Activated CD4-positive, alpha-beta memory T cell treated with anti-CD3 and anti-CD28 coated beads, Interleukin-2, amount 10 ng/mL, durations not matched to agents 7 days and 5 days (primary cell): ENCODE measurements at regions not wholly inside any gene's neighbourhood (a gene's known extent, or its start where the extent isn't known, plus 50 kb on each side); places are given as distances from the start of the nearest gene placed in this dataset.
"Not testable (repeated sequence)": the region's sequence is repeated elsewhere in the genome, so short reads cannot be mapped to it uniquely, and the experiment has no call there.

ENCODE experiments used
- CTCF ChIA-PET: fragments of 350-600 bp; sonication (Branson Sonifier 250); formaldehyde crosslinking; loops from one replicate; lab custom pipeline; 2021; ENCODE audit warnings: antibody characterized with exemption, inconsistent platforms; lab: Charles Lee
- POLR2A ChIA-PET: fragments of 350-600 bp; sonication (Branson Sonifier 250); formaldehyde crosslinking; loops from one replicate; lab custom pipeline; 2021; ENCODE audit warnings: antibody characterized with exemption; lab: Charles Lee
- DNase-seq: peaks from one replicate; pipeline ENCODE4 v3.0.0-alpha.2; 2020
- H3K27ac Mint-ChIP-seq: one replicate; pipeline ENCODE4 v1.8.0; 2021; ENCODE audit warnings: mild to moderate bottlenecking, mixed read lengths
- H3K27me3 Mint-ChIP-seq: one replicate; pipeline ENCODE4 v1.8.0; 2021; ENCODE audit warnings: mixed read lengths
- H3K36me3 Mint-ChIP-seq: one replicate; pipeline ENCODE4 v1.8.0; 2021; ENCODE audit warnings: low read depth, mixed read lengths
- H3K4me1 Mint-ChIP-seq: one replicate; pipeline ENCODE4 v1.8.0; 2021; ENCODE audit warnings: mixed read lengths
- H3K4me3 Mint-ChIP-seq: one replicate; pipeline ENCODE4 v1.8.0; 2021; ENCODE audit warnings: mild to moderate bottlenecking, mixed read lengths
- H3K9me3 Mint-ChIP-seq: one replicate; pipeline ENCODE4 v1.8.0; 2021; ENCODE audit warnings: mixed read lengths

DNA sequence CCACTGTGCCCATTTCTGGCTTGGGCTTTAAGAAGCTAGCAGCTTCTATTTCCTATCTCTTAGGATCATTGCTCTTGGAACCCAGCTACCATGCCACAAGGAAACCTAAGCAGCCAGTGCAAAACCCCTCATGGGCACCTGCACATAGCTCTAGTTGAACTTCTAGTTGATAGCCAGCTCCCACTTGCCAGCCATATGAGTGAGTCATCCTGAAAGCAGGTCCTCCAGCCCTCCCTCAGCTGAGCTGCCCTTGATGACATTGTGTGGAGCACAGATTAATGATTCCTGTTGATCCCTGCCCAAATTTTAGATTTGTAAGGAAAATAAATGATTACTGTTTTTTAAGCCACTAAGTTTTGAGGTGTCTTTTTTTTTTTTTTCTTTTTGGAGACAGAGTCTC, 234.2 kb upstream of the FBXO33 start:
- ChIA-PET CTCF (no interaction called here), POLR2A (no interaction called here)
- Mint-ChIP-seq H3K27me3 (no peaks in the 10 kb centered on the region), H3K27ac (no peak overlapping the region), H3K4me3 (no peak overlapping the region), H3K4me1 (no peaks in the 10 kb centered on the region), H3K36me3 (no peaks in the 10 kb centered on the region), H3K9me3 (peaks cover 8% of the 10 kb centered on the region)
- no peak for DNase-seq

DNA sequence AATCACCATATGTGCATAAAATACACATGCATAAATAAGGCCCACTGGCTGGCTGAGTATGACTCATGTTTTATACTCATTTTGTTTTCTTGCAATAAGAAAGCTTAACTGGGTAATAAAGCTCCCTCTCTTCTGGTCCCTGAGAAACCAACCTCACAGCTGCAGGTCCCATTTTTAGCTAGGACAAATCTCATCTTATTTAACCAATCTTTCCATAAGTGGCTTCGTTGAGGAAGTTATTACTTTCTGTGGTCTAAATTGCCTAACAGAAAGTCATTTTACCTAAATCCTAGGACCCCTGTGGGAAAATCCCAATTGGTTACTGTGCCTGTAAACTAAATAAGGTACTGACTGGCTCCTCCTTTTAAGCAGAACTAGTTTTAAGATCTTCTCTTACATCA, 232.8 kb upstream of the FBXO33 start:
- Mint-ChIP-seq H3K9me3 (peaks cover 6% of the 10 kb centered on the region), H3K4me1 (no peaks in the 10 kb centered on the region), H3K36me3 (no peaks in the 10 kb centered on the region), H3K27me3 (no peaks in the 10 kb centered on the region), H3K4me3 (no peak overlapping the region), H3K27ac (no peak overlapping the region)
- DNase-seq = no peak
- ChIA-PET POLR2A (no interaction called here), CTCF (no interaction called here)

DNA sequence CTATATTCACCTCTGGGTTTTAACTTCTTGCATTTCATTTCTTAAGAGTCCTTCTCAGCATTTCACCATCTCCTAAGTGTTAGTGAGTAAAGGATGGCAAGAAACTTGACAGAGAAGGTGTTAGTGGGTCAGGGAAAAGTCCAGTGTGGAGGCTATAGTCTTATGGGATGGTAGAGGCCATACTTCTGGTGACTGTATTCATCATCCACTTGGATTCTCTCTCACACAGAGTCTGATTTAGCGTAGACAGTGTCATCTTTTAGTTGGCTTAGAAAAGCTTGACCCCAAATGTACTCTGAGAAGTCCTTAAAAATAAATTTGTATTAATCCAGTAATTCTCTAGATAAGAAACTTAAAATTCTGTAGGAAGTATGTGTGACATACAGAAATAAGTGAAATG, 232.4 kb upstream of the FBXO33 start:
- Mint-ChIP-seq H3K27me3 (no peaks in the 10 kb centered on the region), H3K4me1 (no peaks in the 10 kb centered on the region), H3K27ac (no peak overlapping the region), H3K9me3 (peaks cover 6% of the 10 kb centered on the region), H3K4me3 (no peak overlapping the region), H3K36me3 (no peaks in the 10 kb centered on the region)
- ChIA-PET POLR2A (no interaction called here), CTCF (no interaction called here)
- no peak for DNase-seq

DNA sequence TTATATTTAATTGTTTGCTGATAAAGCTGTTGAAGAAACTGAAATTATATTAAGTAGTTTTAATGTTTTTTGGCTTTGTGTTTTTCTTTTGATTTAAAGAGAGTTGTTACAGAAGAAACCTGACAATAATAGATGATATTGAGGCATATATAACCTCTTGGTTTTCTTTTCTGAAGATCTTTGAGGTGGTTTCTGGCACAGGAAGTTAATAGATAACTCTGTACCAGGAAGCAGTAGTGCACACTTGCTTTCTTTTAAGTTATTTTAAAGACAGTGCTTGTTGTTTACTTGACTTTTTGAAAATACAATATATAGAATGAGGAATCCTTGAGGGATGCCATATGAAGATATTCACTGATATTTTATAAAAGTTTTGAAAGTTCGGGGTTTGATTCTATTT, 209.0 kb upstream of the FBXO33 start:
- no peak for DNase-seq
- Mint-ChIP-seq H3K27me3 (no peaks in the 10 kb centered on the region), H3K27ac (no peak overlapping the region), H3K36me3 (no peaks in the 10 kb centered on the region), H3K4me3 (no peak overlapping the region), H3K4me1 (no peaks in the 10 kb centered on the region), H3K9me3 (peaks cover 12% of the 10 kb centered on the region)
- ChIA-PET POLR2A (no interaction called here), CTCF (no interaction called here)

DNA sequence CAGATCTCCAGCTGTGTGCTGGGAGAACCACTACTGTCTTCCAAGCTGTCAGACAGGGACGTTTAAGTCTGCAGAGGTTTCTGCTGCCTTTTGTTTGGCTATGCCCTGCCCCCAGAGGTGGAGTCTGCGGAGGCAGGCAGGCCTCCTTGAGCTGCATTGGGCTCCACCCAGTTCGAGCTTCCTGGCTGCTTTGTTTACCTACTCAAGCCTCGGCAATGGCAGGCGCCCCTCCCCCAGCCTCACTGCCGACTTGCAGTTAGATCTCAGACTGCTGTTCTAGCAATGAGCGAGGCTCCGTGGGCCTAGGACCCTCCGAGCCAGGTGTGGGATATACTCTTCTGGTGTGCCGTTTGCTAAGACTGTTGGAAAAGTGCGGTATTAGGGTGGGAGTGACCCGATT, 206.8 kb upstream of the FBXO33 start:
- H3K9me3 Mint-ChIP-seq, H3K36me3 Mint-ChIP-seq, DNase-seq, H3K27me3 Mint-ChIP-seq, H3K4me1 Mint-ChIP-seq, POLR2A ChIA-PET, H3K4me3 Mint-ChIP-seq, CTCF ChIA-PET, H3K27ac Mint-ChIP-seq: not testable (repeated sequence)

DNA sequence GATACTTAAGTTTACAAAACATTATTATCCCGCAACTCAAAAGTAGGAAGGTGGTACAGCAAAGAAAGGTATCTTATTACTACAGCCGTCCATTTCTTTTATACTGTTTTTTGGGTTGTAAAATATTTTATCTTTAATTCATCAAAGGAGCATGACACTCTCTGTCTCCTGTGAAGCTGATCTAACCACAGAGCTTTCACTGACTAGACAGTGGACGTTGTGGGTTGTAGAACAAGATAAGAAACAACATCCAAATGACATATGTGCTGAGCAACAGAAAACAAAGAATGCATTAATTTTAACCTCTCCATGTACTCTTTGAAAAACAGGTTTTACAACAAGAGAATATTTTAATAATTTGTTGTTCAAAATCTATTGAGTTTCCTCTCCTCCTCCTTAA, 195.9 kb upstream of the FBXO33 start:
- Mint-ChIP-seq H3K27me3 (no peaks in the 10 kb centered on the region), H3K9me3 (peaks cover 4% of the 10 kb centered on the region), H3K27ac (no peak overlapping the region), H3K4me1 (no peaks in the 10 kb centered on the region), H3K4me3 (no peak overlapping the region), H3K36me3 (no peaks in the 10 kb centered on the region)
- CTCF ChIA-PET = no interaction called here
- DNase-seq = no peak
- POLR2A ChIA-PET = no interaction called here

DNA sequence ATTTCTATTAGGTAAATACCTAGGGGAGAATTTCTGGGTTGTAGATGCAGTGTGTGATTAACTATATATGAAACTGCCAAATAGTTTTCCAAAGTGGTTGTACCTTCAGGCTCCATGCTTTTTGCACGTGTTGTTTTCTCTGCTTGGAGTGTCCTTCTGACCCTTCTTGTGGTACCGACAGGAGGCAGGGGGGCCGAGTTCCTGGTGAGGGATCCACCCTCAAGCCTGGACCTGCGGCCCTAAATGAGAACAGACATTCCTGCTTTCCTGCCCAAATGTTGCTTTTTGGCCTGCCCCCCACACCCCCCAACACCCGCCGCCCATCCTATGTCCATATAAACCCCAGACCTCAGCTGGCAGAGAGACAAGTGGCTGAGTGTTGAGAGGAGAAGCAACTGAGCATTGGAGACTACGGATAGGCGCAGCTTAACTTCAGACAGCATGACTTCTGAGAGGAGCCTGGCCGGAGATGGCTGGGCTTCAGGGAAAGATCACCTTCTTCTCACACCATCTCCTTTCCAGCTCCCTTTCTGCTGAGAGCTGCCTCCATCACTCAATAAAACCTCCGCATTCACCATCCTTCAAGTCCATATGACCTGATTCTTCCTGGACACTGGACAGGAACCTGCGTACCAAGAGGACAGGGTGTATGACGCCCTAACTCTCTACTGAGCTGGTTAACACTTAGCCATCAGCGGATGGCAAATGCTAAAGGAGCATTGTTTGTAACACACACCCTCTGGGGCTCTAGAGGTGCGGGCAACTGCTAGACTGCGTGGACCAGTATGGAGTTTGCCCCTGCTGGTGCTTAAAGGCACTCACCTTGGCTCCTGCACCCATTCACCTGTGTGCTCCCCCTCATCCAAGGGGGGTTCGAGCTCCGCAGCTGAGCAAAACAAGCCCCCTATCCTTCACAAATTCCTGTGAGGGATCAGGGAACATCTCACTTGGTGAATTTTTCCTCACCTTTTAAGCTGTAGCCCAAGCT, 194.7 kb upstream of the FBXO33 start:
- CTCF ChIA-PET = no interaction called here
- POLR2A ChIA-PET = no interaction called here
- H3K4me3 Mint-ChIP-seq = no peak overlapping the region
- no peak for DNase-seq
- no peak overlapping the region for H3K27ac Mint-ChIP-seq
- H3K27me3 Mint-ChIP-seq = no peaks in the 10 kb centered on the region
- H3K4me1 Mint-ChIP-seq = no peaks in the 10 kb centered on the region
- H3K36me3 Mint-ChIP-seq = no peaks in the 10 kb centered on the region
- H3K9me3 Mint-ChIP-seq = peaks cover 10% of the 10 kb centered on the region

DNA sequence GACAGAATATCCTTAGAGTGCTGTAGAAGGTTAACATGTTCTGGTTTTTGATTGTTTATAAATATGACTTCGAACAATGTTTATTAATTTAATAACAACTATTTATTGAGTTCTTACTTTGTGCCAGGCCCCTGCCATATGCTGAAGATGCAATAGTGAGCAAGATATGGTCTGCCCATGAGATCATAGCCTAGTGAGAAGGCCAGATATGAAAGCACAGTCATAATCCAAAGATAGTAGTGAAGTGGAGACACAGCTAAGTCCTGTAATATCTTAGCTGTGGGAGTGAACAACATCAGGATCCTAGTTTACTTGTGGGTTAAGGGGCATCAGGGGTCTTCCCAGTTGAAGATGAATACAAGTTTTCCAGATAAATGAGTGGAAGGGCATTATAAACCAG, 189.4 kb upstream of the FBXO33 start:
- DNase-seq = no peak
- Mint-ChIP-seq H3K4me1 (no peaks in the 10 kb centered on the region), H3K27me3 (no peaks in the 10 kb centered on the region), H3K27ac (no peak overlapping the region), H3K9me3 (peaks cover 12% of the 10 kb centered on the region), H3K36me3 (no peaks in the 10 kb centered on the region), H3K4me3 (no peak overlapping the region)
- CTCF ChIA-PET = no interaction called here
- POLR2A ChIA-PET = no interaction called here

DNA sequence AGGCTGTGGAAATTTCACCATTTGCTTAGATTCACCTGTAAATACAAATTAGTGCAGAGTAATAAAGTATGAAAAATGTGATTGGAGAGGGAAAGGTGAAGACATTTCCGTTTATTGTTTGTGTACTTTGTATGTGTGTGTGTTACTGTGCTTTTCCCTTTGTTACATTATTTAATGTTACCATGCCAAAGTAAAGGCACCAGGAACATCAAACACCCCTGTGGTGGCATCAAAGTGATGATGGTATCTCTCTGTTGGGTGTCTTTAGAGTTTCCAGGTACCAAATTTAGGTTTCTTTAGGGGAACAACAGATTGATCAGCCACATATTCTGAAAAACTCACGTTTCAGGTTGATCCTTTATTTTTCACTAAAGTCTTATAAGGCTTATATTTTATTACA, 189.0 kb upstream of the FBXO33 start:
- no peaks in the 10 kb centered on the region for H3K27me3 Mint-ChIP-seq
- H3K4me1 Mint-ChIP-seq = no peaks in the 10 kb centered on the region
- ChIA-PET CTCF (no interaction called here), POLR2A (no interaction called here)
- H3K9me3 Mint-ChIP-seq = peaks cover 12% of the 10 kb centered on the region
- DNase-seq = no peak
- H3K4me3 Mint-ChIP-seq = no peak overlapping the region
- H3K27ac Mint-ChIP-seq = no peak overlapping the region
- H3K36me3 Mint-ChIP-seq = no peaks in the 10 kb centered on the region

DNA sequence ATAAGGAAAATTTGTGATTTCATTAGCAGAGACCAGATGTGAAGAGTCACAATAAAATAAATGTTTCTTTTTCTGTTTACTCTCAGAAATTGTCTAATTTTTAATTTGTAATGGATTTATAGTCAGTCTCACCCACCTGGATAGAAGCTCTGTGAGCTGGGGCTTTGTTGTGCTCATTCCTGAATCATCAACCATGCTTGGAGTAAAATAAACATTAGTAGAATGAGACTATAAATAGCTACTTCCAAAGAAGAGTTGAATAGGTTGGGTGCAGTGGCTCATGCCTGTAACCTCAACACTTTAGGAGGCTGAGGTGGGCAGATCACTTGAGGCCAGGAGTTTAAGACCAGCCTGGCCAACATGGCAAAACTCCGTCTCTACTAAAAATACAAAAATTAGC, 185.3 kb upstream of the FBXO33 start:
- Mint-ChIP-seq H3K4me3 (no peak overlapping the region), H3K27me3 (no peaks in the 10 kb centered on the region), H3K36me3 (no peaks in the 10 kb centered on the region), H3K9me3 (peaks cover 6% of the 10 kb centered on the region), H3K27ac (no peak overlapping the region), H3K4me1 (no peaks in the 10 kb centered on the region)
- DNase-seq = no peak
- CTCF ChIA-PET = no interaction called here
- POLR2A ChIA-PET = no interaction called here

DNA sequence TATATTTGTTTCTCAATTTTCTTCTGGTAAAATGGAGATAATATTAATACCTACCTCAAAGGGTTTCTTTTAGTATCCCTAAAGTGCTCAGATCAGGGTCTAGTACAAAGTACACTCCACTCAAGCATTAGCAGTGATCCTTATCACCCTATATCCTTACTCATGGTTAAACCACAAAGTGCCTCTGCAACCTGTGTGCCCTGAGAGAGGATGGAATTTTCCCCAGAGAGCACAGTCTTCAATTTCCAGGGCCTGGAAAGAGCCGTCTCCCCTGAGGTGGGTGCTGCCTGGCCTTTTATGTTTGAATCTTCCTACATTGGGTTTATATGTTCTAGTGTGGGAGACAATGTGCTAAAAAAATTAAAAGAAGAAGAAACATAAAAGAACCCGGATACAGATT, 183.1 kb upstream of the FBXO33 start:
- H3K4me1 Mint-ChIP-seq = no peaks in the 10 kb centered on the region
- DNase-seq = no peak

DNA sequence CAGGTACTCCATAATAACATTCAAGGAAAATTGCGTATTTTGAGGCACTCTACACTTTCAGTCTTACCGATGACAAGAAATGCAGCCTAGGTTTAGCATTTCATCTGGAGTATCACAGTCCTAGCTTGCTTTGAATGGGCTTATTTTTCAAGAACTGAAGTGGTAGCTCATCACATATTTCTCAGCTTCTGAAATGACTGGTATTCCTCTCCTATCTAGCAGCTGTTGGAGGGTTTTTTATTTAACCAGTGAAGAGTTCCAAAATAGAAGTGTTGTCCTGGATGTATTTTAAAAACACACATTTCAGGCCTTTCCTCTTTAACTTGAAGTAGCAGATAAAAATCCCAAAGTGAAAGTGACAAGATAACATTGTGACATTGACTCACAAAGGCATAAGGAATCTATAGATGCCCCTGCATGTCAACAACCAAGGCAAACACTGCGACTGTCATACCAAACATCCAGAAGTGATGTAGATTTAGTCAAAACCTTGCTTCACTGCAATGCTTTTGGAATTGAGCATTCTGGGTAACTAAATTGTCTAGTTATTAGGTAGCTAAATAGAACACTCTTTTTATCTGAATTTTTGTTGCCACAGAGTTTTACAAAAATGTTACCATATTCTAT, 182.2 kb upstream of the FBXO33 start:
- peaks cover 2% of the 10 kb centered on the region for H3K9me3 Mint-ChIP-seq
- CTCF ChIA-PET = no interaction called here
- H3K27ac Mint-ChIP-seq = no peak overlapping the region
- H3K4me3 Mint-ChIP-seq = no peak overlapping the region
- H3K27me3 Mint-ChIP-seq = no peaks in the 10 kb centered on the region
- no peak for DNase-seq
- H3K36me3 Mint-ChIP-seq = no peaks in the 10 kb centered on the region
- no peaks in the 10 kb centered on the region for H3K4me1 Mint-ChIP-seq
- POLR2A ChIA-PET = no interaction called here

More for the DNA sequence above, 183.1 kb upstream of the FBXO33 start:
- ChIA-PET CTCF (no interaction called here), POLR2A (no interaction called here)
- Mint-ChIP-seq H3K9me3 (peaks cover 2% of the 10 kb centered on the region), H3K4me3 (no peak overlapping the region), H3K36me3 (no peaks in the 10 kb centered on the region), H3K27ac (no peak overlapping the region), H3K27me3 (no peaks in the 10 kb centered on the region)

DNA sequence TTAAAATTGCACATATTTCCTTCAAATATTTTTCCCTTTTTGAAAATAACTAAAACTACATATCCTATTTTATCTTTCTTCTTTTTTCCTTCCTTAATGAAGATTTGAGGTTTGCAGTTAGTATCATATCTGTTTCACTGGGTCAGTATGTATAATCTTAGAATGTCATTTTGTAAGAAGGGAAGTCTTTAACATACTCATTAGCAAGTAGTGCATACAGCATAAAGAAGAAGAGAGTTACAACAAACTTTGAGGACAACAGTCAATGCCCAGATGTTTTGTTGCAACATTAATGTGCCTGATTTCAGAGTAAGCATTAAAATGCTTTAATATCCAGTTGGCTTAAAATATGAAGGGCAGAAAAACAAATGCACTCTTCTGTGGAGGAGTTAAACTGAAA, 176.9 kb upstream of the FBXO33 start:
- H3K4me3 Mint-ChIP-seq = no peak overlapping the region
- H3K36me3 Mint-ChIP-seq = no peaks in the 10 kb centered on the region
- DNase-seq = no peak
- H3K27me3 Mint-ChIP-seq = no peaks in the 10 kb centered on the region
- ChIA-PET POLR2A (no interaction called here), CTCF (no interaction called here)
- peaks cover 3% of the 10 kb centered on the region for H3K4me1 Mint-ChIP-seq
- no peak overlapping the region for H3K27ac Mint-ChIP-seq
- no peaks in the 10 kb centered on the region for H3K9me3 Mint-ChIP-seq

DNA sequence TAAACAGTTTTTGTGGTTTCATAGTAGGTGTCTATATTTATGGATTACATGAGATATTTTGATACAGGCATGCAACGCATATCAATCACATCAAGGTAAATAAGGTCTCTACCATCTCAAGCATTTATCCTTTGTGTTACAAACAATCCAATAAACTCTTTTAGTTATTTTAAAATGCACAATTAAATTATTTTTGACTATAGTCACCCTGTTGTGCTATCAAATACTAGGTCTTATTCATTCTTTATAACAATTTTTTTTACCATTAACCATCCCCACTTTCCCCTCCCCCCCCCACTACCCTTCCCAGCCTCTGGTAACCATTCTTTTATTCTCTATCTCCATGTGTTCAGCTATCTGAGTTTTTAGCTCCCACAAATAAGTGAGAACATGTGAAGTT, 175.7 kb upstream of the FBXO33 start:
- Mint-ChIP-seq H3K9me3 (no peaks in the 10 kb centered on the region), H3K27me3 (no peaks in the 10 kb centered on the region)

More for the DNA sequence above, 175.7 kb upstream of the FBXO33 start:
- Mint-ChIP-seq H3K27ac (no peak overlapping the region), H3K36me3 (no peaks in the 10 kb centered on the region), H3K4me1 (peaks cover 3% of the 10 kb centered on the region), H3K4me3 (no peak overlapping the region)
- POLR2A ChIA-PET = no interaction called here
- DNase-seq = no peak
- CTCF ChIA-PET = no interaction called here
